Activated CD4-positive, alpha-beta memory T cell treated with anti-CD3 and anti-CD28 coated beads, Interleukin-2, amount 10 ng/mL, durations not matched to agents 7 days and 5 days (primary cell): ENCODE measurements at regions not wholly inside any gene's neighbourhood (a gene's known extent, or its start where the extent isn't known, plus 50 kb on each side); places are given as distances from the start of the nearest gene placed in this dataset.
"Not testable (repeated sequence)": the region's sequence is repeated elsewhere in the genome, so short reads cannot be mapped to it uniquely, and the experiment has no call there.

Experiments used
- CTCF ChIA-PET: fragments of 350-600 bp; sonication (Branson Sonifier 250); formaldehyde crosslinking; loops from one replicate; lab custom pipeline; 2021; ENCODE audit warnings: antibody characterized with exemption, inconsistent platforms; lab: Charles Lee
- POLR2A ChIA-PET: fragments of 350-600 bp; sonication (Branson Sonifier 250); formaldehyde crosslinking; loops from one replicate; lab custom pipeline; 2021; ENCODE audit warnings: antibody characterized with exemption; lab: Charles Lee
- DNase-seq: peaks from one replicate; pipeline ENCODE4 v3.0.0-alpha.2; 2020
- H3K27ac Mint-ChIP-seq: one replicate; pipeline ENCODE4 v1.8.0; 2021; ENCODE audit warnings: mild to moderate bottlenecking, mixed read lengths
- H3K27me3 Mint-ChIP-seq: one replicate; pipeline ENCODE4 v1.8.0; 2021; ENCODE audit warnings: mixed read lengths
- H3K36me3 Mint-ChIP-seq: one replicate; pipeline ENCODE4 v1.8.0; 2021; ENCODE audit warnings: low read depth, mixed read lengths
- H3K4me1 Mint-ChIP-seq: one replicate; pipeline ENCODE4 v1.8.0; 2021; ENCODE audit warnings: mixed read lengths
- H3K4me3 Mint-ChIP-seq: one replicate; pipeline ENCODE4 v1.8.0; 2021; ENCODE audit warnings: mild to moderate bottlenecking, mixed read lengths
- H3K9me3 Mint-ChIP-seq: one replicate; pipeline ENCODE4 v1.8.0; 2021; ENCODE audit warnings: mixed read lengths

DNA sequence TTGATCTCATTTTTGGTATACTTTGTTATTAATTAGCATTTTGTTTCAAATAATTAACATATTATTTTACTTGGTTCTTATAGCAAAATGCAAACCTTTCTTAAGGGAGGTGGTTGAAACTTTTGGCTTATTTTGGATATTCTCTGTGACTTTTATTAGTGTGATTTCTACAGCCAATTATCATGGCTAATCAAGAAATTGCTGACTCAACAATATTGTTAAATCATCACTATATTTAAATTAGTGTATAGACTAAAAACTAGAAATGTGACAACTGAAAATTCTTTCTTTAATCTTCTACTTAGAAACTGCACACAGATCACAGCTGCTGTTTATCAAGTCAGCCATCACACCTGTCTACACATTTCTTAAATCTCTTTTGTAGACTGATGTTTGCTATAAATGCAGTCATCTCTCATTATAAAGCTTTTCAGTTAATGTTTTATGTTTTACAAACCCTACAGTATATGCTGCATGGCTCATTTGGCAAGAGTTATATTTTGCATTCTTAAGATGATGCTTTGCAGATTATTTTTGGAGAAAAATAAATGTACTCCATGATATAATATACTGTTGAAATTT lies 389.8 kb upstream of the PCDH10 start:
- no peak overlapping the region for H3K27ac Mint-ChIP-seq
- no peak overlapping the region for H3K4me3 Mint-ChIP-seq
- POLR2A ChIA-PET, result no interaction called here
- no peak for DNase-seq
- CTCF ChIA-PET, result no interaction called here
- H3K9me3 Mint-ChIP-seq, result no peaks in the 10 kb centered on the region
- no peaks in the 10 kb centered on the region for H3K27me3 Mint-ChIP-seq
- H3K36me3 Mint-ChIP-seq, result no peaks in the 10 kb centered on the region
- H3K4me1 Mint-ChIP-seq, result no peaks in the 10 kb centered on the region

GRCh38 chr4:132763465-132763864 lies 385.6 kb upstream of the PCDH10 start:
- no peak overlapping the region for H3K27ac Mint-ChIP-seq
- H3K27me3 Mint-ChIP-seq, result no peaks in the 10 kb centered on the region
- H3K4me3 Mint-ChIP-seq, result no peak overlapping the region
- H3K9me3 Mint-ChIP-seq, result no peaks in the 10 kb centered on the region
- no peak for DNase-seq
- CTCF ChIA-PET, result no interaction called here
- no peaks in the 10 kb centered on the region for H3K36me3 Mint-ChIP-seq
- no peaks in the 10 kb centered on the region for H3K4me1 Mint-ChIP-seq
- POLR2A ChIA-PET, result no interaction called here

DNA sequence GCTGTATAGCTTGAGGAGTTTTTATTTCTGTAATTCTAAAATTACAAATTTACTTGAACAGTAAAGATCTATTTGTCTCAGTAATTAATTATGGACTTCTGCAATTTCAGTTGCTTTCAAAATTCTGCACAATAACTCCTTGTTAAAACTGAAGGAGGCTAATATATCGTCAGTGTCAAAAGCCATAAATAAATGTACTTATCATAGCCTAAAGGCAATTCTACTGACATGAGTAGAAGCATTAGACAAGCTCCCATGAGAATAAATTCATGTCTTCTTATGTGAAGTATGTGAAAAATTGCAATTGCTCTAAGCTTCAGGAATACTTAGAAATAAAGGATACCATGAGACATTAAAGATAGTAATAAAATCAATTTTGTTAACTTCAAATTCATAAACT lies 381.2 kb upstream of the PCDH10 start:
- no peaks in the 10 kb centered on the region for H3K27me3 Mint-ChIP-seq
- ChIA-PET CTCF (no interaction called here), POLR2A (no interaction called here)
- no peak for DNase-seq
- H3K4me1 Mint-ChIP-seq, result no peaks in the 10 kb centered on the region
- H3K36me3 Mint-ChIP-seq, result no peaks in the 10 kb centered on the region
- no peak overlapping the region for H3K4me3 Mint-ChIP-seq
- no peaks in the 10 kb centered on the region for H3K9me3 Mint-ChIP-seq
- H3K27ac Mint-ChIP-seq, result no peak overlapping the region

DNA sequence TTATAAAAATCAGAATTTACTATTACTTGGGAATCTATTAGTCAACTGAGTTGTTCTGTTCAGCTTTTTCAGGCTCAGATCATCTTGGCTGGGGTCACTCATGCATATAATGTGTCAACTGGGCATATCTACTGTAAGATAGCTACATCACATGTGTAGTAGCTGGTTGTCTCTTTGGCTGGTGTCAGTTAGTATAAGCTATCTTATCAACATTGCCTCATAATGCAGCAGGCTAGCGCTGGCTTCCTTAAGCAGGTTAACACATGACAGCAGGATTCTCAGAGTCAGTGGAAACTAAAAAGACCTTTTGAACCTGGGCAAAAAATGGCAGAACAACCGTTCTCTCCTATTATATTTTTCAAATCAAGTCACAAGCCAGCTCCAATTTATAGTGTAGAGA lies 378.3 kb upstream of the PCDH10 start:
- Mint-ChIP-seq H3K27ac (no peak overlapping the region), H3K4me1 (no peaks in the 10 kb centered on the region), H3K9me3 (no peaks in the 10 kb centered on the region), H3K4me3 (no peak overlapping the region), H3K36me3 (no peaks in the 10 kb centered on the region), H3K27me3 (no peaks in the 10 kb centered on the region)
- no peak for DNase-seq
- ChIA-PET CTCF (no interaction called here), POLR2A (no interaction called here)

DNA sequence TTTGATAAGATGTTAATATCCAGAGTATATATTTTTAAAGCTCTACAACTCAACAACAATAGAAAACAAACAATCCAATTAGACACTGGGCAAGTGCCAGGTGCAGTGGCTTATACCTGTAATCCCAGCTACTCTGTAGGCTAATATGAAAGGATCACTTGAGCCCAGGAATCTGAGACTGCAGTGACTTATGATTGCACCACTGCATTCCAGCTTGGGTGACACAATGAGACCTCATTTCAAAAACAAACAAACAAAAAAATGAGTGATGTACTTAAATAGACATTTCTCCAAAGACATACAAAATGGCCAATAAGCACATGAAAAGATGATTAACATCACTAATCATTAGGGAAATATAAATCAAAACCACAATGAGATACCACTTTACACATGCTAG lies 356.8 kb upstream of the PCDH10 start:
- Mint-ChIP-seq H3K9me3 (no peaks in the 10 kb centered on the region), H3K27me3 (no peaks in the 10 kb centered on the region), H3K4me3 (no peak overlapping the region), H3K27ac (no peak overlapping the region), H3K4me1 (no peaks in the 10 kb centered on the region), H3K36me3 (no peaks in the 10 kb centered on the region)
- DNase-seq, result no peak
- ChIA-PET CTCF (no interaction called here), POLR2A (no interaction called here)

DNA sequence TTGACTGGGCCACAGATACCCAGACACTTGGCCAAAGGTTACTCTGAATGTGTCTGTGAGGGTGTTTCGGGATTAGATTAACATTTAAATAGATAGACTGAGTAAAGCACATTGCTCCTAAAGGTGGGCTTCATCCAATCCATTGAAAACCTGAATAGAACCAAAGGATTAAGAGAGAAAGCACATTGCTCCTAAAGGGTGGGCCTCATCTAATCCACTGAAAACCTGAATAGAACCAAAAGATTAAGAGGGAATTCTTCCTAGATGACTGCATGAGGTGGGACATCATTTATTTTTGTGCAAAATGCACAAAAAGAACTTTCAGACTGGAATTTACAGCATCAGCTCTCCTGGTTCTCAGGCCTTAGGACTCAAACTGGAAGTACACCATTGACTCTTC lies 351.2 kb upstream of the PCDH10 start:
- no peak for DNase-seq
- no peak overlapping the region for H3K4me3 Mint-ChIP-seq
- H3K36me3 Mint-ChIP-seq, result no peaks in the 10 kb centered on the region
- H3K4me1 Mint-ChIP-seq, result no peaks in the 10 kb centered on the region
- ChIA-PET CTCF (no interaction called here), POLR2A (no interaction called here)
- no peaks in the 10 kb centered on the region for H3K9me3 Mint-ChIP-seq
- no peak overlapping the region for H3K27ac Mint-ChIP-seq
- no peaks in the 10 kb centered on the region for H3K27me3 Mint-ChIP-seq

GRCh38 chr4:132809298-132810032 lies 339.6 kb upstream of the PCDH10 start:
- POLR2A ChIA-PET, result no interaction called here
- no peak overlapping the region for H3K27ac Mint-ChIP-seq
- no peak overlapping the region for H3K4me3 Mint-ChIP-seq

GRCh38 chr4:132813061-132813460 lies 336.0 kb upstream of the PCDH10 start:
- H3K27me3 Mint-ChIP-seq, H3K4me1 Mint-ChIP-seq, DNase-seq, H3K4me3 Mint-ChIP-seq, POLR2A ChIA-PET, H3K9me3 Mint-ChIP-seq, H3K27ac Mint-ChIP-seq, H3K36me3 Mint-ChIP-seq, CTCF ChIA-PET: not testable (repeated sequence)

More at GRCh38 chr4:132809298-132810032, 339.6 kb upstream of the PCDH10 start:
- no peaks in the 10 kb centered on the region for H3K36me3 Mint-ChIP-seq
- DNase-seq, result no peak
- CTCF ChIA-PET, result no interaction called here
- no peaks in the 10 kb centered on the region for H3K27me3 Mint-ChIP-seq
- H3K9me3 Mint-ChIP-seq, result peaks cover 6% of the 10 kb centered on the region
- H3K4me1 Mint-ChIP-seq, result no peaks in the 10 kb centered on the region

DNA sequence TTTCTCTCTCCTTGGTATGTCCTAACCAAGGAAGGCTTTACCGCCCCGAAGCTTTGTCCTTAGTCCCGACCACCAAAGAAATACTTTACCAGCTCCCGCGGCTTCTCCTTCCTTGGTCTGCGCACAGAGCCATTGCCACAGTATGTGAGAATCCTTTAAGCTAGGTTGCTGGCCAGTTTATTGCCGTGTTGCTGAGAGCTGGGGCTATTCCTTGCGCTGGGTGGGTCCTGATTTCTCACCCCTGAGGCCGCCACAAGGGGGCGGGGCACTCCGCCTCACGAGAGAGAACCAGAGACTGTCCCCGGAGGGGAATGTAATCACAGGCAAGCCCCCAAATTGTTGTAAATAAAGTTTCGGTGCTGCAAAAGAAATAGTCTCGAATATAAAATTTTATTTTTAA lies 331.0 kb upstream of the PCDH10 start:
- H3K36me3 Mint-ChIP-seq, result no peaks in the 10 kb centered on the region
- no peaks in the 10 kb centered on the region for H3K27me3 Mint-ChIP-seq
- no peak for DNase-seq
- no peaks in the 10 kb centered on the region for H3K4me1 Mint-ChIP-seq
- CTCF ChIA-PET, result no interaction called here
- no peak overlapping the region for H3K4me3 Mint-ChIP-seq
- POLR2A ChIA-PET, result no interaction called here
- H3K27ac Mint-ChIP-seq, result no peak overlapping the region
- H3K9me3 Mint-ChIP-seq, result peaks cover 8% of the 10 kb centered on the region

DNA sequence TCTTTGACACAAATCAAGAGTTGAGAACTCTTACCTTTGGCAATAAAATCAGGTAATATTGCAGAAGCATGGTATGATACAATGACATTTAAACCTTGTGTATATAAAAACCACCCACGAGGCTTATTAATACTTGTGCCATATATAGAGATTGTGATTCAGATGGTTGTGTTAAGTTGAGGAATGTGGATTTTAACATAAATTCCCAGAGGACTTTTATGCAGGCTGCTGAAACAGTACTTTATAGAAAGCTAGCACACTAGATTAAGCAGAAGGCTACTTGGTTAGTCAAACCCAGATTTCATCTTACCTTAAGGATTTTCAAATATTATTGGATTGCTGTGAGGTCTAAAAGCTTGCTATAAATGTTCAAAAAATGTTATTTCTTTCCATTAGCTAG lies 325.7 kb upstream of the PCDH10 start:
- CTCF ChIA-PET, result no interaction called here

DNA sequence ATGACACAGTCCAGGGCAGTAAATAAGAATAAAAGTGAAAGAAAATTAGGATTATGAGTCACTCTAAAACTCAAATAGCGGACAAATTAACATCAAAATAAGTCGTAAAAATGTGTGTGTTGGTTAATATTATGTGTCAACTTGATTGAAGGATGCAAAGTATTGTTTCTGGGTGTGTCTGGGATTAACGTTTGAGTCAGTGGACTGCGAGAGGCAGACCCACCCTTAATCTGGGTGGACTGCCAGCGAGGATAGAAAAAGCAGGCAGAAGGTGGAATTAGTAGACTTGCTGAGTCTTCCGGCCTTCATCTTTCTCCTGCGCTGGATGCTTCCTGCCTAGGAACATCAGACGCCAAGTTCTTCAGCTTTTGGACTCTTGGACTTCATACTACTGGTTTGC lies 324.3 kb upstream of the PCDH10 start:
- H3K9me3 Mint-ChIP-seq, result peaks cover 2% of the 10 kb centered on the region
- H3K4me1 Mint-ChIP-seq, result no peaks in the 10 kb centered on the region
- H3K36me3 Mint-ChIP-seq, result no peaks in the 10 kb centered on the region
- CTCF ChIA-PET, result no interaction called here
- H3K27ac Mint-ChIP-seq, result no peak overlapping the region
- DNase-seq, result no peak
- no peak overlapping the region for H3K4me3 Mint-ChIP-seq
- no peaks in the 10 kb centered on the region for H3K27me3 Mint-ChIP-seq
- POLR2A ChIA-PET, result no interaction called here

More for the DNA sequence above, 325.7 kb upstream of the PCDH10 start:
- Mint-ChIP-seq H3K9me3 (peaks cover 6% of the 10 kb centered on the region), H3K27ac (no peak overlapping the region), H3K27me3 (no peaks in the 10 kb centered on the region), H3K36me3 (no peaks in the 10 kb centered on the region), H3K4me1 (no peaks in the 10 kb centered on the region), H3K4me3 (no peak overlapping the region)
- POLR2A ChIA-PET, result no interaction called here
- no peak for DNase-seq

DNA sequence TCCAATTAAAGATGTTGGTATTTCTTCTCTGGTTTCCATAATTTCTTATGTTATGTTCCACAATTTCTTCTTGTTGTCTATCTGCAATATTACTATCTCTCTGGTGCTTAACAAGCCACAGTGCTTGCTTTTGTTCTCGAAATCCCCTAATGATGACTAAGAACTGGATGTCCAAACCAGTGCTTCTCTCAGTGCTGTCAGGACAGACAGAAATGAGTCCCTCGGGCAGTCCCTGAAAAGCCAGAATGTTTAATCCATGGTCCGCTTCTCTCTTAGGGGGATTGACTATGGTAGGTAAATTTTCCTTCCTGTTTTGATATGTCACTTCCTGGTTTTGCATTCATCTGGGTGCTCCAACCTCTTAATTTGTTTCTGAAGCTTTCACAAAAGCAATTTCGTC lies 321.6 kb upstream of the PCDH10 start:
- H3K4me3 Mint-ChIP-seq, result no peak overlapping the region
- H3K9me3 Mint-ChIP-seq, result peaks cover 2% of the 10 kb centered on the region
- CTCF ChIA-PET, result no interaction called here
- DNase-seq, result no peak
- no peaks in the 10 kb centered on the region for H3K27me3 Mint-ChIP-seq
- no peak overlapping the region for H3K27ac Mint-ChIP-seq
- no peaks in the 10 kb centered on the region for H3K36me3 Mint-ChIP-seq
- POLR2A ChIA-PET, result no interaction called here
- no peaks in the 10 kb centered on the region for H3K4me1 Mint-ChIP-seq

GRCh38 chr4:132838244-132838643 lies 310.9 kb upstream of the PCDH10 start:
- ChIA-PET POLR2A (no interaction called here), CTCF (interaction anchor here (0.6 kb wide), 1 partner anchor 521 kb away, joined by 3 read pairs; no protein-coding TSS in a partner anchor)
- Mint-ChIP-seq H3K4me1 (no peaks in the 10 kb centered on the region), H3K4me3 (no peak overlapping the region), H3K27ac (no peak overlapping the region), H3K9me3 (peaks cover 7% of the 10 kb centered on the region), H3K36me3 (no peaks in the 10 kb centered on the region), H3K27me3 (no peaks in the 10 kb centered on the region)
- no peak for DNase-seq

DNA sequence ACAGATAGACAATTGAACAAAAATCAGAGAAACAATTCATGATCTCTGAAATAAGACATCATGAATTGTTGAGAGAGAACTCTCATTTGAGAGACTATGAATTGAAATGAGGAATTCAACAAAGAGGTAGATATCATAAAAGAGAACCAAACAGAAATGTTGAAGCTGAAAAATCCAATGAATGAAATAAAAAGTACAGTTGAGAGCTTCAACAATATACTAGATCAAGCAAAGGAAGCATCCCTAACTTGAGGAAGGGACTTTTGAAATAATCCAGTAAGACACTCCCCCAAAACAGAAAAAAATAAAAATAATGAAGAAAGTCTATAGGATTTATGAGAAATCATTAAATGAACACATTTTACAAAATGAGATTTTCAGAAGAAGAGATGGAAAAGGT lies 310.0 kb upstream of the PCDH10 start:
- Mint-ChIP-seq H3K27ac (no peak overlapping the region), H3K4me3 (no peak overlapping the region), H3K27me3 (no peaks in the 10 kb centered on the region), H3K36me3 (no peaks in the 10 kb centered on the region), H3K4me1 (no peaks in the 10 kb centered on the region), H3K9me3 (peaks cover 7% of the 10 kb centered on the region)
- POLR2A ChIA-PET, result no interaction called here
- DNase-seq, result no peak
- CTCF ChIA-PET, result no interaction called here
